Mucosa of gallbladder (tissue), 1 donor: ENCODE measurements at regions not wholly inside any gene's neighbourhood (a gene's known extent, or its start where the extent isn't known, plus 50 kb on each side); places are given as distances from the start of the nearest gene placed in this dataset.
"Not testable (repeated sequence)": the region's sequence is repeated elsewhere in the genome, so short reads cannot be mapped to it uniquely, and the experiment has no call there.

Experiments used
- DNase-seq: peaks from one replicate; pipeline ENCODE4 v3.0.0-alpha.2; 2020; ENCODE audit warnings: low spot score
- donor health status: DM: no; HTN: no; CAD: no.

- no peak for DNase-seq
Measured at GRCh38 chr12:73017981-73018380, 745.8 kb downstream of the TRHDE start.

DNA sequence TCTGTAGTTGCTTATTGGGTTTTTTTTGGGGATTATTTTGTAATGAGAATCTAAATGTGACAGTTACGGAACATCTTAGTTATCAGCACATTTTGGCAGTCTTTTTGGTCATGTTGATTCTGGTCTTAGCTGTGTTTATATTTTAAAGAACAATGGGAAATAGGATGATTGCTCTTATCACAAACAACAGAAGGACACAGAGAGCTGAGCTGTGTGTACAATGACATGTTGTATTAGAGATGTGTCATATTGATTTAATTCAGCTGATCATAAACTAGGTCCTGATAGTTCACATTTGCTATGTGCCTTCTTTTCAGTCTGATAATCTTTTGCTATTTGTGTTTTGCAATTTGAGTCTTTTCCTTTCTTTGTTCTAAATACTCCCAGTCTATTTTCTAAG, 781.7 kb downstream of the TRHDE start:
- no peak for DNase-seq

DNA sequence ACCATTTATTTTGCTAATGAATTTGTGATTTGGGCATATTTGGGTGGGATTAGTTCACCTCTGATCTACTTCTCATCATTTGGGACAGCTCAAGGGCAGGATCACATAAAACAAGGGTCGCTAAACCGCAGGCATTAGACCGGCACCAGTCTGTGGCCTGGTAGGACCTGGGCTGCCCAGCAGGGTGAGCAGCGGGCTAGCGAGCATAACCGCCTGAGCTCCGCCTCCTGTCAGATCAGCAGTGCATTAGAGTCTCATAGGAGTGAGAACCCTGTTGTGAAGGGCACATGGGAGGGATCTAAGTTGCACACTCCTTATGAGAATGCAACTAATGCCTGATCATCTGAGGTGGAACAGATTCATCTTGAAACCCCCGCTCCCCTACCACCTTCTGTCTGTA, 785.3 kb downstream of the TRHDE start:
- no peak for DNase-seq

DNA sequence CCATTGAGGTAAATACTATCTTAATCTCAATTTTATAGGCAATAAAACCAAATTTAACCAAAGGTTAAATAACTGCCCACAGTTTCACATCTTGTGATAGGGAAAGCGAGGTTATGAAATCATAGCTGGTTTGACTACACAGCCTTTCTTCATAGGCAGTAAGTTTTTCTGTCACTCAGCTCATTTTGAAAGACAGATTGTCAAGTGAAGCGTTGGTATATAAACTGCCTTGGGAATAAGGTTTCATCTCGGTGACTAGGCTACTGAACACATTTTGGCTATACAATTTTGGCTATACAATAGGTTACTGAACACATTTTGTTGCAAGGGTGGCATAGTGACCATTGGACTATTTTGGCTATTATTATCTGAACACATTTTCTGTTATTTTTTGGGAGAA, 793.7 kb downstream of the TRHDE start:
- no peak for DNase-seq

DNA sequence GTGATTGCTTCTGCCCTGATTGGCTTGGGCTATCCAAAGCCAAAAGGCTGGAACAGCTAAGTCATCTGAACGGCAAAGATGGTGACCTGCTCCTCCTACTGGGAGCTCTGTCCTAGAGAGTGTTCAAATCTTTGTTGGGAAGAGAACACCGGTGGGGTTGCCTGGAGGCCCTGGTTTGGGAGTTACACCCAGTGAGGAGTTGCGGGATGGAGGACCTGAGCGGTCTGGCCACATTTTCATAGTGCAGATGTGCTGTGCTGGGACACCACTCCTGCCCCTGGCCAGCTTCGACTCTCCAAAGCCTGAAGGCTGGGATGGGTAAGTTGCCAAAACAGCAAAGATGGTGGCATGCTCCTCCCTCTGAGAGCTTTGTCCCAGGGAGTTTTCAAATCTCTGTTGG, 795.4 kb downstream of the TRHDE start:
- DNase-seq, result no peak

DNA sequence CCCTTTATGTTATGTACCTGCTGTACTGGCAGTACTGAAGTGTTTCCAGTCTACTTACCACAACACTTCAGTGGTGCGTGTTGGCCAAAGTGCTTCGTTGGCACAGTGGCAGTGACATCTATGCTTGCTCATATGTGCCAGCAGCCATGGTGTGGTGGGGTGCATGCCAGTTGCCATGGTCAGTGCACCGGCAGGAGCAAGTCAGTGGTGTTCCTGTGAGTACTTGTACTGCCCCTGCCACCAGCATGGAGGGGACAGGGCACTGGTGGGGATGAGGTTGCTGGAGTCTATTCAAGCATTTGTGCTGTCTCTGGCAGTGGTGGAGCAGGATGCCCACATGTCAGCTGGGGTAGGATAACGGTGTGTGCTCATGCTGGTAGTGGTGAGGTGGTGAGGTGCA, 800.0 kb downstream of the TRHDE start:
- no peak for DNase-seq

- DNase-seq, result no peak
Measured at GRCh38 chr12:73076760-73077159, 804.6 kb downstream of the TRHDE start.

DNA sequence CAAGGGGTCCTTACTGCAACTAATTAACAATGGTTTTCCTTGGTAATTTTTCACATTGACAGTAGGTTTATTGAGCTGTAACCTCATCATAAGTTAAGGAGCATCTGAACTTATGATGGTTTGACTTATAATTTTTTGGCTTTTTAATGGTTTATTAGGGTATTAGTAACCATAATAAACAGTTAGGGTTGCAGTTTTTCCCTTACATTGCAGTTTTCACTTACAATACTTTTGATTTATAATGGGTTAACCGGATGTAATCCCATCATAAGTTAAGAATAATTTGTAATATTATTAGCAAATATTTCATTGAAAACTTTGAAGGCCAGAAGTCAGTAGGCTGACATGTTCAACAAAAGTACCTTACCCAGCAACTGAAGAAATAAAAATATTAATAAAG, 811.6 kb downstream of the TRHDE start:
- DNase-seq, result no peak

DNA sequence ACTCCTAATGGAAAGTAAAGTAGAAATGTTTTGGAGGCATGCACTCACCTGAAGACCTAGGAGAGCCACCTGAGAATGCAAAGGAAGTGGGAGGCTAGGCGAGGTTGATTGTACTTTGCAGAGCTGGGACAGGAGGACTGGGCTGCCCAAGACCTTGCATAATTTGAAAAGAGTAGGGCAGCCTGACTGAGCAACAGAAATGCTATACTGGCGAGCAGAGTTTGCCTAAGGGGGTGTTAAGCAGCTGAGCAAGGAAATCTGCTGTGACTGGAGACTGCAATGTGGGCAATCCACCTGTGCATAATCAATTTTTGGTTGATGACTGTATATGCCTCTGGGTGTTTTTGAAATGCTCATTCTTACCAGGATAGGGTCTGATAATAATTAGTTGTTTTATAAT, 834.1 kb downstream of the TRHDE start:
- no peak for DNase-seq

- DNase-seq, result no peak
Measured at GRCh38 chr12:73106896-73107295, 834.7 kb downstream of the TRHDE start.

GRCh38 chr12:73110816-73111215, 838.6 kb downstream of the TRHDE start:
- DNase-seq, result no peak

- DNase-seq, result no peak
Measured at GRCh38 chr12:73112035-73112816, 840.1 kb downstream of the TRHDE start.

GRCh38 chr12:73124480-73124879, 852.3 kb downstream of the TRHDE start:
- no peak for DNase-seq

DNA sequence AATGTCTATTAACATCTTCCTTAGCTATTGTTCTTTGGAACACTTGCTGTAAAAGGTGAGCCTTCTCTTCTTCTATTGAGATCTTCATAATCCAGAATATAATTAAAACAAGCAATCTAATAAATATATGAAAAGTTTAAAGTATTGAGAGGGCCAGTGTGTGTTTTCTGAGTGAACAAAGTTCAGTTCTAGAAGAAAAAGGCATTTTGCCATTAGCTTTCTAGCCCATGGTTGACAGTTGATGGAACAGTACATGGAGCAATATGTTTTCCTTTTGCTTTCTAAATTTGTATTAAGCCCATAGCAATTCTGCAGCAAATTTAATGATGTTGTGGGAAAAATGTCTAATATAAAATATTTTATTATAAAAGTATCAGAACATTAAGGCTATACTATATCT, 853.0 kb downstream of the TRHDE start:
- DNase-seq, result no peak

GRCh38 chr12:73136386-73136785, 864.2 kb downstream of the TRHDE start:
- no peak for DNase-seq

GRCh38 chr12:73139642-73140041, 867.5 kb downstream of the TRHDE start:
- not testable (repeated sequence) for DNase-seq

GRCh38 chr12:73158341-73158740, 886.2 kb downstream of the TRHDE start:
- no peak for DNase-seq

DNA sequence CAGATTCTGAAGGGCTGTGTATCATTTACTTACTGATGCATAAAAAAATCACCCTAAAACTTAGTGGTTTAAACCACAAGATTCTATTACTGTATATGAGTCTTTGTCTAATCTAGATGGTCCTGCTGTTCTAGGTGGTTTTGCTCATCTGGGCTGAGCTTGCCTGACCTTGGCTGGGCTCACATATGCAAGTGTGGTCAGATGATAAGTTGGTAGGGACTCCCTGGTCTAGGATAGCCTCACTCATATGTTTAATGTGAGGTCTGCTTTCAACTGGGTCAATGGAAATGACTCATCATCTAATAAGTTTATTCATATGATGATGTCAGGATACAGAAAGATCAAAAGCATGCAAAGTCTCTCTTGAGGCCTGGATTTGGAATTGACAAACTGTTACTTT, 887.8 kb downstream of the TRHDE start:
- no peak for DNase-seq

GRCh38 chr12:73161970-73162369, 889.8 kb downstream of the TRHDE start:
- no peak for DNase-seq

DNA sequence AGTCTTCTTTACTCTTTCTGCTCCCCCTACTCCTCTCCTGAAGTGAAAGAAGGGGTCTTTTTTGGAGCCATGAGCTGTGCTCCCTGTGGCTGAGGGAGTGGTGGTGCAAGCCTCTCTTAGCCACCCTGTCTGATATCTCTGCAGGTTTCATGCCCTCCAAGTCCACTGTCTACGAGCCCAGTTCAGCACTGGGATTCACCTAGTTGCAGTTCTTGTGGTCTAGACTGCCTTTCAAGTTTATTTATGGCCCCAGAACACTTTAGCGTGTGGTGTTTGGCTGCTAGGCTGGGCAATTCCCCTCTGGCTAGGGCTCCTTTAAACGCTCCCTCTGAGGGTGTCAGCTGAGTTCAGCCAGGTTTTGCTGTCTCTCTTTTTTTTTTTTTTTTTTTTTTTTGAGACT, 908.6 kb downstream of the TRHDE start:
- DNase-seq, result no peak

GRCh38 chr12:73181244-73181643, 909.1 kb downstream of the TRHDE start:
- DNase-seq, result no peak

DNA sequence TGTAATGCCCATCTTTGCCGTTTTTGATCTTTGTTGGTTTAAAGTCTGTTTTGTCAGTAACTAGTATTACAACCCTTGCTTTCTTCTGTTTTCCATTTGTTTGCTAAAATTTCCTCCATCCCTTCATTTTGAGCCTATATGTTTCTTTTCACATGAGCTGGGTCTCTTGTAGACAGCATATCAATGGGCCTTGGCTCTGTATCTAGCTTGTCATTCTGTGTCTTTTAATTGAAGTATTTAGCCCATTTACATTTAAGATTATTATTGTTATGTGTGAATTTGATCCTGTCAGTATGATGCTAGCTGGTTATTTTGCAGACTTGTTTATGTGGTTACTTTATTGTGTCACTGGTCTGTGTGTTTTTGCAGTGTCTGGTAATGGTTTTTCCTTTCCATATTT, 913.2 kb downstream of the TRHDE start:
- DNase-seq, result no peak

GRCh38 chr12:73186272-73186671, 914.1 kb downstream of the TRHDE start:
- DNase-seq, result no peak

DNA sequence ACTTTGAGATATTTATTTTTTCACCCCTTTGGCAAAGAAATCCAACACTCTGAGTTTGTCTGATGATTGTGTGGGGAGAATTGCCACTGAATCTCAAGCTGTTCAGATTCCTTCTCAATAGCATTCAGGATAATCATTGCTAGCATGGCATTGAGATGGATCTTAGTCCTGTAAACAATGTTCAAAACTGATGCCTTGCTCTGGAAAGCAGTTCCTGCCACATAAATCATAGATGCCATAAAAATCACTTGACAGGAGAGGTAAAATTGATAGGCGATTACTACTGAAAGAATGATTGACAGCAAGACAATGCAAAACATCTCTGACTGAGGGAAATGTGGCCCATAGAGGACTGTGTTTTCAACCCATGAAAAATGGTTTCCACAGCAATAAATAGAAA, 915.6 kb downstream of the TRHDE start:
- DNase-seq, result no peak
